GM12872 (cell line): ENCODE measurements at regions not wholly inside any gene's neighbourhood (a gene's known extent, or its start where the extent isn't known, plus 50 kb on each side); places are given as distances from the start of the nearest gene placed in this dataset.

Experiments used
- CTCF ChIP-seq: IDR thresholded peaks from 3 replicates; pipeline ENCODE4 v1.5.1; 2011; ENCODE audit warnings: low read depth, mild to moderate bottlenecking, low read length, moderate library complexity; ENCODE audit not compliant: insufficient read depth

- no peak for TF ChIP-seq CTCF
Measured at GRCh38 chr4:115986573-115986972, 873.2 kb upstream of the NDST4 start.

- TF ChIP-seq CTCF, result no peak
Measured at GRCh38 chr4:115973768-115974167, 860.3 kb upstream of the NDST4 start.

- TF ChIP-seq CTCF, result no peak
Measured at GRCh38 chr4:115972967-115973366, 859.5 kb upstream of the NDST4 start.

- no peak for TF ChIP-seq CTCF
Measured at GRCh38 chr4:115970859-115971258, 857.4 kb upstream of the NDST4 start.

GRCh38 chr4:115969756-115970155, 856.3 kb upstream of the NDST4 start:
- no peak for TF ChIP-seq CTCF

- TF ChIP-seq CTCF, result no peak
Measured at GRCh38 chr4:115965588-115965987, 852.2 kb upstream of the NDST4 start.

- no peak for TF ChIP-seq CTCF
Measured at GRCh38 chr4:115950806-115951205, 837.4 kb upstream of the NDST4 start.

GRCh38 chr4:115945026-115945425, 831.6 kb upstream of the NDST4 start:
- no peak for TF ChIP-seq CTCF
